Stimulated activated CD4-positive, alpha-beta T cell treated with anti-CD3 and anti-CD28 coated beads, Interleukin-4, amount 100 ng/mL, for 4 hours (primary cell): ENCODE measurements at regions not wholly inside any gene's neighbourhood (a gene's known extent, or its start where the extent isn't known, plus 50 kb on each side); places are given as distances from the start of the nearest gene placed in this dataset.
"Not testable (repeated sequence)": the region's sequence is repeated elsewhere in the genome, so short reads cannot be mapped to it uniquely, and the experiment has no call there.

Source experiments
- DNase-seq, 2 experiments: peaks; one replicate each; pipeline ENCODE4 v3.0.0-alpha.2; 2020

DNA sequence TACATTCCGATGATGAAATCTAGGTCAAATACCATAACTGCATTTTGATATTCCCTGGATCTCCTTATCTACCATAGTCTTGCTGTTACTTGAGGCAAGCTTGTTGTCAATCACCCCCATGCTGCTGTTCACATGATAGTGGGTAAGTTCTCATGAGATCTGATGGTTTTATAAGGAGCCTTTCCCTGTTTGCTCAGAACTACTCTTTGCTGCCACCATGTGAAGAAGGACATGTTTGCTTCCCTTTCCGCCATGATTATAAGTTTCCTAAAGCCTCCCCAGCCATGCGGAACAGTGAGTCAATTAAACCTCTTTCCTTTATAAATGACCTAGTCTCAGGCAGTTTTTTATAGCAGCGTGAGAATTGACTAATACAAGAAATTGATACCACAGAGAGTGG, 432.0 kb downstream of the GLUD2 start:
- no peak for DNase-seq

- DNase-seq, result no peak
These were observed 449.6 kb downstream of the GLUD2 start for GRCh38 chrX:121496966-121497365.

GRCh38 chrX:121504153-121504552, 456.7 kb downstream of the GLUD2 start:
- no peak for DNase-seq

- no peak for DNase-seq
These were observed 498.9 kb downstream of the GLUD2 start for GRCh38 chrX:121546317-121546716.

- DNase-seq, result no peak
These were observed 511.5 kb downstream of the GLUD2 start for GRCh38 chrX:121558886-121559285.

DNA sequence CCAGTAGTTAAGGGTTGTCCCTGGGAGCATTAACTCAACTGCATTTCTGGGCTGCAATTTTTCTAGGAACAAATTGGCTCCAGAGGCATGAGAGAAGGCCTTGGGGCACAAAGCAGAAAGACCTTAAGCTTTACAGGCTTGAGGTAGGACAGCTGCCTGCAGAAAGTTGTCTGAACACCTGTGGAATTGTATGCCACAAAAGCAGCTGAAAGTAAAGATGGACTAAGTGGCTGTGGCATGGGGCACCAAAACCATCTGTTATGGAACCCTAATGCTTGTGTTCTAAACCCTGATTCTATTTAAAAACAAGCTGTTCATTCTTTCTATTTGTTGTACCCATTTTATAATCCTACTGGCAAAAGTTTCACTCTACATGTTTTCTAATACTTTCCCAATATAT, 515.2 kb downstream of the GLUD2 start:
- DNase-seq, result no peak

- no peak for DNase-seq
These were observed 522.2 kb downstream of the GLUD2 start for GRCh38 chrX:121569609-121570008.

GRCh38 chrX:121570072-121570841, 522.8 kb downstream of the GLUD2 start:
- DNase-seq, result no peak

GRCh38 chrX:121571333-121571732, 523.9 kb downstream of the GLUD2 start:
- DNase-seq, result no peak

- not testable (repeated sequence) for DNase-seq
These were observed 527.0 kb downstream of the GLUD2 start for GRCh38 chrX:121574384-121574783.

DNA sequence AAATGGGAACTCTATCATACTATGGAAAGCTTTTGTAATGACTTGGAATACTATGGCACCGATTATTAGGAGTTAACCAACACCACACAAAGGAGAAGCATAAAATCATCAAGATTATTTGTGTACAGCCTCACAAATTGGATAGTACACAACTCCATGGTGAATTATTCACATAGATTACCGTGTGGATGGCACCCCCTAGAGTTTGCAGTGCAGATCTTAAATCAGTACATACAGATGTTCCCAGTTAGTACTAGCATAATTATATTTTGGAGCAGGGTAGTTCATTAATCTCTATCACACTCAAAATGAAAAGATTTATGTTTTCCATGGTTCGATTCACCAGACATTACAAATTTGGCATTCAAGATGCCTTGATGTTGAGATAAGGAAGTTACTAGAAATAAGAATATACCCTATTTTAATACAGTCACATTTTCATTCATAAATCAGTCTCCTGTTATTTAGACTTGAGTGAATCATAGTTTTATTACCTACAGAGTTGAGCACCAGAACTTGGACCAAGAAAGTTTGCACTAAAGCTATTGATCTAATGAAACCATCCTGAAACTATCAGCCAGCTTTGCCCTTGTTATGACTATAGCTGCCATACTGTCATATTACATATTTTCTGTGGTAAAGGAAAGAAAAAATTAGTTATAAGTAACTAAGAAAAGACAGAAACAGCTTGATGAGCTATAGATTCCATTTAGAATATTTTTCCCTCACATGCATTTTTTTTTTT, 531.8 kb downstream of the GLUD2 start:
- DNase-seq, result no peak

- no peak for DNase-seq
These were observed 534.5 kb downstream of the GLUD2 start for GRCh38 chrX:121581885-121582284.

DNA sequence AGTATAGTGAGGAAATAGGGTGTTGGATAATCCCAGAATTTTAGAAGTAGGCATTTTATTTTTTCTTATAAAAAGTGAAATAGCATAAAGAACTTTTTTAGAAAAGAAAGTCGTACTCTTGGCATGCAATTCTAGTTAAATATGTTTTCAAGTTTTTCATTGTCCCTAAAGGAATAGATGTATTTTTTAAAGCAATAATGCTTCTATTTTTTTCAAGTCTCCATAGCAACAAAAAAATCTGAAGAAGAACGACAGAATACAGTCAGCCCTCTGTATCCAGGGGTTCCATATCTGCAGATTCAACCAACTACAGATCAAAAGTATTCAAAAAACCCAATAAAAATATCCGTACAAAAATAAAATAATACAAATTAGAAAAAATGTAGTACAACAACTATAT, 538.2 kb downstream of the GLUD2 start:
- DNase-seq, result no peak

- DNase-seq, result no peak
These were observed 545.5 kb downstream of the GLUD2 start for GRCh38 chrX:121592884-121593283.

DNA sequence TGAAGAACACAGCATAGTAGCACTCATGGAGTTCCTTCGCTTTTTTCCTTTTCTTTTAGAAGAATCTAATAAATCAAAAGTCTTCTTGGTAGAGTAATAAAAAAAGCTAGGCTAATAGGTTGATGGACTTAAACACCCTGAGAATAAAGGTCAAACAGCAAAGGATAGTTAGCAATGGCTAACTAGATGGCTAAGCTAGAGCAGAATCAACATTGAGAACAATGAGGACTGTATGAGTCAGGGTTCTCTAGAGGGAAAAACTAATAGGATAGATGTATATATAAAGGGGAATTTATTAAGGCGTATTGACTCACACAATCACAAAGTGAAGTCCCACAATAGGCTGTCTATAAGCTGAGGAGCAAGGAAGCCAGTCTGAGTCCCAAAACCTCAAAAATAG, 550.9 kb downstream of the GLUD2 start:
- DNase-seq, result no peak

DNA sequence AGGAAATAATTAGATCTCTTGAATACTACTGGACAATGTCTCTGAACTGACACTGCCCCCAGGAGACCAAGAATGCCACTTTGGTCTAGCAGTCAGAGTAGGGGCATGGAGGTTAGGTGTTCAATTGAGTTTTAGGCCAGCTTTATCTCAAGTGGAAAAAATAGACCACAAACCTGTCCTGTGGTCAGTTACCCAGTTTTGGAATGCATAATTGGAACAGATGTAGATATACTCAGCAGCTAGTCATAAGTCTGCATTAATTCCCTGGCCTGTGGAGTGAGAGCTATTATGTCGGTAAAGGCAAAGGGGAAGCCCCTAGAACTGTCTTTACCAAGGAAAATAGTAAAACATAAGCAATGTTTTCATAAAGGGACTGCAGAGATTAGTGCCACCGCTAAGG, 587.7 kb downstream of the GLUD2 start:
- no peak for DNase-seq

DNA sequence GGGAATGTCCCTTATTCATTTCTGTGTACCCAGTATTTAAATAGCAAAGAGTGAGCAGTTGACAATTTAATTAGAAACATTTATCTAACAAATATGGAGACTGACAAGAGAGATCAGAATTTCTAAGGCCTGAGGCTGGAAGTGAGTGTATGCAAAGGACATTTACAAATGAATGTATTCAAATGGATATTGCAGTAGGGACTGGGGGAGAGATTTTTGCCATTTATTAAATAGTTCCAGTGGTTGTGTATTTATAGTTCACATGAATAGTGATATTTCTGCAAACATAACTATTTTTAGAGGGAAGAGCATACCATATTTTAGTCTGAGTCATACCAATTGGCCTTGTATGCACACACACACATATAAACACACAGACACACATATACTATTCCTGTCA, 592.4 kb downstream of the GLUD2 start:
- no peak for DNase-seq

GRCh38 chrX:121641560-121641959, 594.1 kb downstream of the GLUD2 start:
- no peak for DNase-seq

DNA sequence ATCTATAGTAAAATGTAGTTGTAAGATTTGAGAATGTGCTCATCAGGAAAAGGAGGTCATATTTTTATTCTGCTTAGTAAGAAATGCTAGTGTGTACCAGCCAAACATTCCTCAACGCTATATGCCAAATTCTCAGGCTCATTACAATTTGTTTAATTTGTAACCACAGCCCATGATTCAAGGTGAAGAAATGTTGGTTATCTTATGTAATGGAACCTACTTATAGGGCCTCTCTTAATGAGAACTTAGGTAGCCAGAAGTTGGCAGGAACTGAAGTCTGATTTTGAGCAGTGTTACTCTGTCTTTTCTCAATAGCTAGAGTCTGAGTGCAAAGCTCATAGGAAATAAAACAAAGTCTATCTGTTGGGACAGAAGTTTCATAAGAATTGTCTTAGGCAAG, 595.0 kb downstream of the GLUD2 start:
- DNase-seq, result no peak

DNA sequence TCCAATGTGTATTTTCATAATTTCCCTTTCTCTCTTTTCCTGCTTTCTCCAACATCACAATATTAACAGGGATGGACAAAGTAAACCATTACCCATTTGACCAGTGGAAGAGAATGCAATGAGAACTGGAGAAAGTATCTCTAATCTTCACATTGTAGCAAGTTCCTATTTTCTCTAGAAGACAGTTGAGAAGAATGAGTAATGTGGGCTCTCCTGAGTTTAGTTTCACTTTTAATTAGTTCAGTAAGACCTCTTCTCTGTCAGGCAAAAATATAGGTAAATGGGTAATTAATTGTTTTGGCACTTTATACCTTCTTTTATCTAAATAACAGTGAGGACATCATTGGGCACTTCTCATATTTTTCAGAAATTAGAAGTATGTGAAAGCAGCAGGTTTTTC, 602.0 kb downstream of the GLUD2 start:
- DNase-seq, result no peak

GRCh38 chrX:121655276-121655675, 607.9 kb downstream of the GLUD2 start:
- no peak for DNase-seq

DNA sequence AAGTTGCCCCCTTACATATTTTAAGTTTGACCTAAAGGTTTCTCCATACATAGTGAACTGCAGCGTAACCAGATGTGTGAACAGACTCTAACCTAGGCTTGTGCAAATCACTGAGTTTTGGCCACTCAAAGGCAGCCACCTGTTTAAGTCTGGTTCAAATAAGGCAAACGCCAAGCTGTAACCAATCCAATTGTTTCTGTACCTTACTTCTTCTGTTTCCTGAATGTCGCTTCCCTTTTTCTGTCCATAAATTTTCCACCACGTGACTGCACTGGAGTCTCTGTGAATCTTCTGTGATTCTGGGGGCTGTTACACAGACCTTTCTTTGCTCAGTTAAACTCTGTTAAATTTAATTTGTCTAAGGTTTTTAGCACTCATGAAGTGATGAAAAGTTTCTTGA, 618.8 kb downstream of the GLUD2 start:
- DNase-seq, result no peak

DNA sequence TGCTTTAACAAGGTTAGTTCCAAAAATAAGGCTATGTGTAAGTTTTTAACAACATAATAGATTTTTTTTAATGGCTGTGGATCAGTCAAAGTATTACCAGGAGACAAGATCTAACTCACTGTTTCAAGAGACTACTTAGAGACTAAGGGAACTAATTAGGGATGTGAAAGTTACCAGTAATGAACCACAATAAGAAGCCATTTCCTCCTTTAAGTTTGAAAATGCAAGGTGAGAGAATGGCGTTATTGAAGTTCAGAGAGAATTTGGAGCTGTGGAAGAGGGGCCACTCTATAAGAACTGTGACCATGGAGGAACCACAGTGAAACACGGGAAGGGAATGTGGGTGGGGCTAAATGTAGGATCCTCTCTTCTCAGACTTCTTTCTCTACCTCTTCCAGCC, 624.2 kb downstream of the GLUD2 start:
- no peak for DNase-seq

DNA sequence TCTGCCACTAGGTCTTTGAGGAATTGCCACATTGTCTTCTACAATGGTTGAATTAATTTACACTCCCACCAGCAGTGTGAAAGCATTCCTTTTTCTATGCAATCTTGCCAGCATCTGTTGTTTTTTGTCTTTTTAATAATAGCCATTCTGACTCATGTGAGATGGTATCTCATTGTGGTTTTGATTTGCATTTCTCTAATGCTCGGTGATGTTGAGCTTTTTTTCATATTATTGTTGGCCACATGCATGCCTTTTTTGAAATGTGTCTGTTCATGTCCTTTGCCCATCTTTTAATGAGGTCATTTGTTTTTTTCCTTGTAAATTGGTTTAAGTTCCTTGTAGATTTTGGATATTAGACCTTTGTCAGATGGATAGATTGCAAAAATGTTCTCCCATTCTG, 661.8 kb downstream of the GLUD2 start:
- not testable (repeated sequence) for DNase-seq

GRCh38 chrX:121733514-121733913, 686.1 kb downstream of the GLUD2 start:
- no peak for DNase-seq
